ENCODE measurements at regions not wholly inside any gene's neighbourhood (a gene's known extent, or its start where the extent isn't known, plus 50 kb on each side); places are given as distances from the start of the nearest gene placed in this dataset.

GRCh38 chrX:47710252-47710651 is 51.3 kb upstream of the UXT start:
- Histone ChIP-seq H2AFZ (ENCODE audit: control insufficient read depth, low read length) (no peak overlapping the region), H3K9me3 (ENCODE audit: control insufficient read depth, low read depth, low read length) (no peaks in the 10 kb centered on the region), H3K4me1 (ENCODE audit: control insufficient read depth, extremely low read depth, insufficient read depth, low read length) (no peaks in the 10 kb centered on the region), H3K79me2 (ENCODE audit: control insufficient read depth, insufficient read depth, low read length) (no peaks in the 10 kb centered on the region), H3K4me2 (ENCODE audit: control insufficient read depth, extremely low read depth, insufficient read depth, low read depth, low read length) (no peak overlapping the region), H3K9me1 (ENCODE audit: control insufficient read depth, extremely low read depth, insufficient read depth, low read length) (no peaks in the 10 kb centered on the region), H3K36me3 (ENCODE audit: control insufficient read depth in 2 of 2, extremely low read depth in 1 of 2, insufficient read depth in 2 of 2, low read length in 2 of 2) (no peaks in the 10 kb centered on the region), H3K27ac (ENCODE audit: control insufficient read depth, insufficient read depth, low read length) (no peak overlapping the region), H4K20me1 (ENCODE audit: control insufficient read depth, extremely low read depth, insufficient read depth, low read length) (no peaks in the 10 kb centered on the region), H3K4me3 (ENCODE audit: control insufficient read depth in 2 of 3, extremely low read depth in 1 of 3, insufficient read depth in 2 of 3, low read depth in 1 of 3, low read length in 3 of 3) (no peak overlapping the region), H3K9ac (ENCODE audit: control insufficient read depth, extremely low read depth, insufficient read depth, low read length) (no peak overlapping the region), H3K27me3 (ENCODE audit: control insufficient read depth, extremely low read depth, insufficient read depth, low read length) (no peaks in the 10 kb centered on the region)
- no peak for FAIRE-seq
- TF ChIP-seq CTCF (optimal IDR thresholded peaks at IDR 0.05 in 1 of 3, IDR thresholded peaks at IDR 0.05 in 1 of 3, conservative IDR thresholded peaks at IDR 0.05 in 1 of 3; ENCODE audit: extremely low read depth in 1 of 3, insufficient read depth in 2 of 3, low read length in 3 of 3), result no peak
- no peak for TF ChIP-seq EZH2 (IDR thresholded peaks at IDR 0.05; ENCODE audit: low read length)
- DNase-seq (ENCODE audit: low read depth, low spot score), result no peak
- dilution Hi-C loops (cut with MboI; ENCODE audit: extremely low pct_ligation_motif_present, low sequenced_read_pairs), result no loop called here

Measured in keratinocyte (primary cell).